Stimulated activated CD4-positive, alpha-beta T cell treated with anti-CD3 and anti-CD28 coated beads, Interleukin-2, amount 100 ng/mL, for 24 hours (primary cell): ENCODE measurements at regions not wholly inside any gene's neighbourhood (a gene's known extent, or its start where the extent isn't known, plus 50 kb on each side); places are given as distances from the start of the nearest gene placed in this dataset.

Source experiments
- DNase-seq, 2 donors: peaks; one replicate each; pipeline ENCODE4 v3.0.0-alpha.2; 2020

- DNase-seq, result no peak
Observed at GRCh38 chr1:79845936-79846335, 839.4 kb upstream of the ADGRL4 start.

GRCh38 chr1:79842811-79843210, 836.3 kb upstream of the ADGRL4 start:
- DNase-seq, result no peak

- no peak for DNase-seq
Observed at GRCh38 chr1:79839882-79840281, 833.4 kb upstream of the ADGRL4 start.

GRCh38 chr1:79827446-79827845, 820.9 kb upstream of the ADGRL4 start:
- DNase-seq, result no peak

GRCh38 chr1:79825551-79825950, 819.0 kb upstream of the ADGRL4 start:
- DNase-seq, result no peak

- no peak for DNase-seq
Observed at GRCh38 chr1:79822053-79822452, 815.5 kb upstream of the ADGRL4 start.

GRCh38 chr1:79819140-79819539, 812.6 kb upstream of the ADGRL4 start:
- DNase-seq, result no peak

GRCh38 chr1:79817031-79817560, 810.6 kb upstream of the ADGRL4 start:
- no peak for DNase-seq

GRCh38 chr1:79815115-79815514, 808.6 kb upstream of the ADGRL4 start:
- no peak for DNase-seq

- no peak for DNase-seq
Observed at GRCh38 chr1:79811173-79811572, 804.6 kb upstream of the ADGRL4 start.

GRCh38 chr1:79808816-79809475, 802.4 kb upstream of the ADGRL4 start:
- DNase-seq, result no peak

- DNase-seq, result no peak
Observed at GRCh38 chr1:79807816-79808215, 801.3 kb upstream of the ADGRL4 start.

GRCh38 chr1:79797487-79797886, 791.0 kb upstream of the ADGRL4 start:
- no peak for DNase-seq

- DNase-seq, result no peak
Observed at GRCh38 chr1:79796434-79796833, 789.9 kb upstream of the ADGRL4 start.

- no peak for DNase-seq
Observed at GRCh38 chr1:79792219-79792930, 785.8 kb upstream of the ADGRL4 start.

GRCh38 chr1:79791488-79792218, 785.1 kb upstream of the ADGRL4 start:
- DNase-seq, result no peak

- DNase-seq, result no peak
Observed at GRCh38 chr1:79790950-79791349, 784.4 kb upstream of the ADGRL4 start.

GRCh38 chr1:79787631-79788030, 781.1 kb upstream of the ADGRL4 start:
- no peak for DNase-seq

GRCh38 chr1:79785964-79786363, 779.4 kb upstream of the ADGRL4 start:
- DNase-seq, result no peak

- no peak for DNase-seq
Observed at GRCh38 chr1:79785561-79785960, 779.0 kb upstream of the ADGRL4 start.

- no peak for DNase-seq
Observed at GRCh38 chr1:79781261-79781660, 774.7 kb upstream of the ADGRL4 start.

GRCh38 chr1:79777481-79778219, 771.1 kb upstream of the ADGRL4 start:
- DNase-seq, result no peak

- no peak for DNase-seq
Observed at GRCh38 chr1:79775402-79775801, 768.9 kb upstream of the ADGRL4 start.
